IPS DF 6.9 (cell line): ENCODE measurements at regions not wholly inside any gene's neighbourhood (a gene's known extent, or its start where the extent isn't known, plus 50 kb on each side); places are given as distances from the start of the nearest gene placed in this dataset.

ENCODE experiments used
- DNase-seq: peaks from one replicate; pipeline ENCODE4 v3.0.0-alpha.2; 2013; ENCODE audit warnings: low read depth, low spot score
- H3K27ac ChIP-seq: one replicate; pipeline ENCODE4 v1.5.1; 2013; ENCODE audit warnings: low read length, control low read depth
- H3K27me3 ChIP-seq: 2 replicates; pipeline ENCODE4 v1.6.1; 2013; ENCODE audit warnings: mild to moderate bottlenecking, low read length; ENCODE audit not compliant: control insufficient read depth, insufficient read depth
- H3K36me3 ChIP-seq: 2 replicates; pipeline ENCODE4 v1.6.1; 2013; ENCODE audit warnings: low read length; ENCODE audit not compliant: control insufficient read depth, insufficient read depth
- H3K4me1 ChIP-seq: 2 replicates; pipeline ENCODE4 v1.6.1; 2013; ENCODE audit warnings: low read length; ENCODE audit not compliant: control insufficient read depth, insufficient read depth
- H3K4me3 ChIP-seq: 2 replicates; pipeline ENCODE4 v1.5.1; 2013; ENCODE audit warnings: mild to moderate bottlenecking, low read length
- H3K9me3 ChIP-seq: 2 replicates; pipeline ENCODE4 v1.6.1; 2013; ENCODE audit warnings: low read length, inconsistent platforms; ENCODE audit not compliant: control insufficient read depth, insufficient read depth
- WGBS: extraction: QIAGEN DNeasy Blood & Tissue Kit; methylation state at CpG from one replicate; pipeline ENCODE4 v1.1.7; 2013; ENCODE audit warnings: mixed read lengths, missing lambda C conversion rate; ENCODE audit not compliant: insufficient read length, insufficient coverage; 5-methylcytosine and 5-hydroxymethylcytosine counted together

DNA sequence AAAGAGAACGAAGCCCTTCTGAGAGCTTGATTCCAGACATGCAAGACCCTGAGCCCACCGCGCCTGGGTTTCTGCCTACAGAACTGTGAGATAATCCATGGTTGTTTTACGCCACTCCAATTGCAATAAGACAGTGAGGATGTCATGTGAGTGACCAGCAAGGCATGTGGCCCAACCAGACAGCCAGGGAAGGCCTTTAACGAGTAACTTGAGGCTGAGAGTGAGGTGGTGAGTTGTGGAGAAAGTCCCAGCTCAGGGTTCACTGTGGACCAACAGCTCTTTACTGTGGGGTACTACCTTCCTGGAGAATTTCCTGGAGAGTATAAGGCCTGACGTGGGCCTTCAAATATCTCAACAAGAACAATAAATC lies 153.9 kb downstream of the ETS2 start:
- DNase-seq, result no peak
- Histone ChIP-seq H3K4me3 (no peak overlapping the region), H3K27me3 (no peaks in the 10 kb centered on the region), H3K36me3 (no peaks in the 10 kb centered on the region), H3K9me3 (no peaks in the 10 kb centered on the region), H3K4me1 (no peaks in the 10 kb centered on the region; the same call in 1 of the 2 replicates), H3K27ac (no peak overlapping the region)
- no CpG with 5 or more reads among the region's 6 CpGs for WGBS

DNA sequence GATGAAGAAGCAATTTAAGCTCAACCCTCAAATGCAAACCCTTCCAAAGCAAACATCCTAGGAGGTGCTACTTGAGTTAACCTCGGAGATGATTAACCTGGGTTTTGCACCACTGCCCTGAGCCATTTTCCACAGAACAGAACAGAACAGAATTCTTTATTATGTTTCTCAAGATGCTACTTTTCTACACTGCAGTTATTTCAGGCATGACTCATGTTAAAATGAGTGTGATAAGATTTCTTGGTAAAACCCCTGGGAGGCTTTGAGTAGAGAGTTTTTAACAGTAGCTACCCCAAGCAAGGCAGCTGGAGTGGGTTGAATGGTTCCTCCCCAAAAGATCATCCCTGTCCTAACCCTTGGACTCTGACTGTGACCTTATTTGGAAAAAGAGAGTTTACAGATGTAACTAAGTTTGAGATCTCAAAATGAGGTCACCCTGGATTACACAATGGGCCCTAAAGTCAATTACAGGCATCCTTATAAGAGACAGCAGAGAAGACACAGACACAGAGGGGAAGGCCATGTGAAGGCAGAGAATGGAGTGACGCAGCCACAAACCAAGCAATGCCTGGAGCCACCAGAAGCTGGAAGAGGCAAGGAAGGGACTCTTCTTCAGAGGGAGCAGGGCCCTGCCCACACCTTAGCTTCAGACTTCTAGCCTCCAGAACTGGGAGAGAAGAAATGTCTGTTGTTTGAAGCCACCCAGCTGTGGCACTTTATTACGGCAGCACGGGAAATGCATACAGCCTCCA lies 153.4 kb downstream of the ETS2 start:
- H3K36me3 ChIP-seq, result no peaks in the 10 kb centered on the region
- no peaks in the 10 kb centered on the region for H3K9me3 ChIP-seq
- no peak for DNase-seq
- H3K4me3 ChIP-seq, result no peak overlapping the region
- no CpG with 5 or more reads among the region's 4 CpGs for WGBS
- H3K27me3 ChIP-seq, result no peaks in the 10 kb centered on the region
- no peaks in the 10 kb centered on the region; the same call in 1 of the 2 replicates for H3K4me1 ChIP-seq
- no peak overlapping the region for H3K27ac ChIP-seq

DNA sequence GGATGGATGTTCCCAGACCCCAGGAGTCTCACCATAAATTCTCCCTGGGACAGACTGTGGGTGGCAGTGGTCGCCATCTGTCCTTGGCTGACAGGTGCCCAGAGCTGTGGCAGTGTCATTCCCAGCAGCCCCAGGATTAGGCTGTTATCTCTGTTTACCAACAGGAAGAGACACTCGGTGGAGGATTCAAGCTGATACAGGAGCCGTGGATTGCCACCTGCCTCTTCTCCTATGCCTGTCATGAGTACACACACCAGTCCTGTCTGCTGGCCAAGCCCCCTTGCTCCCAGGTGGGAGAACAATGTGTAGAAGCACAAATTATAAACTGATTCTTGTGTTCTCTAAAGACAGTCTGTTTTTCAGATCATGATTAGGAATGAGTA lies 152.6 kb downstream of the ETS2 start:
- H3K4me1 ChIP-seq, result no peaks in the 10 kb centered on the region; the same call in 1 of the 2 replicates
- WGBS, result no CpG with 5 or more reads among the region's 3 CpGs
- no peak for DNase-seq
- H3K27me3 ChIP-seq, result no peaks in the 10 kb centered on the region
- no peak overlapping the region for H3K27ac ChIP-seq
- no peaks in the 10 kb centered on the region for H3K9me3 ChIP-seq
- H3K4me3 ChIP-seq, result no peak overlapping the region
- H3K36me3 ChIP-seq, result no peaks in the 10 kb centered on the region

DNA sequence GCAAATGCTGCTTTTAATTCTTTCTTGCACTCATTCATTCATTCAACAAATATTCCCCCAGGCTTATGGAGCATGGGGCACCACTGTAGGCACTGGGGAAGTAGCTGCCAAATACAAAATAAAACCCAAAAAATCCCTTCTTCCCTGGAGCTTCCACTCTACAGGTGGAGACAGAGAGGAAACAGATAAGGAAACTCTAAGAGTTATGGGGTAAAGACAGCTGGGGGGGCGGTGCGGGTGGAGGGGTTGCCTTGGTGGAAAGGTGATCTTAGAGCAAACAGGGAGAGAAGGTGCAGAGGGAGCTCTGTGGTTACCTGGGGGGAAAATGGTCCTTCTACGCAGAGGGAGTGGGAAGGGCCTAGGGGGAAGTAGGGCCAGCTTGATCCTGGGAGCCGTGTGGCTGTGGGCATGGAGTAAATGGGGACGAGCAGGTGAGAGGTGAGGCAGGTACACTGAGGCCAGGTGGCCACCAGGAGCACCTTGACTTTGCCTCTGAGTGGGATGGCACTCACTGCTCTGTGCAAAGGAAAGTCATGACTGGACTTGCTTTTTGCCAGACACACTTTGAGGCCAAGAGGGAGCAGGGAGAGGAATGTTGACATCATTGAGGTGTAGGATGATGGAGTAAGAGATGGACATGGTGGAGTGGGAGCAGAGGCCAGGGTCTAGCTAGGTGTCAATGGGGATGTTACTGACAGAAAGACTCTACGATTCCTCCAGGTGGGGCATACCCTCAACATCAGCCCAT lies 152.0 kb downstream of the ETS2 start:
- no peaks in the 10 kb centered on the region for H3K27me3 ChIP-seq
- DNase-seq, result no peak
- H3K4me1 ChIP-seq, result no peaks in the 10 kb centered on the region; the same call in 1 of the 2 replicates
- no CpG with 5 or more reads among the region's 6 CpGs for WGBS
- H3K4me3 ChIP-seq, result no peak overlapping the region
- no peaks in the 10 kb centered on the region for H3K36me3 ChIP-seq
- H3K9me3 ChIP-seq, result no peaks in the 10 kb centered on the region
- H3K27ac ChIP-seq, result no peak overlapping the region

DNA sequence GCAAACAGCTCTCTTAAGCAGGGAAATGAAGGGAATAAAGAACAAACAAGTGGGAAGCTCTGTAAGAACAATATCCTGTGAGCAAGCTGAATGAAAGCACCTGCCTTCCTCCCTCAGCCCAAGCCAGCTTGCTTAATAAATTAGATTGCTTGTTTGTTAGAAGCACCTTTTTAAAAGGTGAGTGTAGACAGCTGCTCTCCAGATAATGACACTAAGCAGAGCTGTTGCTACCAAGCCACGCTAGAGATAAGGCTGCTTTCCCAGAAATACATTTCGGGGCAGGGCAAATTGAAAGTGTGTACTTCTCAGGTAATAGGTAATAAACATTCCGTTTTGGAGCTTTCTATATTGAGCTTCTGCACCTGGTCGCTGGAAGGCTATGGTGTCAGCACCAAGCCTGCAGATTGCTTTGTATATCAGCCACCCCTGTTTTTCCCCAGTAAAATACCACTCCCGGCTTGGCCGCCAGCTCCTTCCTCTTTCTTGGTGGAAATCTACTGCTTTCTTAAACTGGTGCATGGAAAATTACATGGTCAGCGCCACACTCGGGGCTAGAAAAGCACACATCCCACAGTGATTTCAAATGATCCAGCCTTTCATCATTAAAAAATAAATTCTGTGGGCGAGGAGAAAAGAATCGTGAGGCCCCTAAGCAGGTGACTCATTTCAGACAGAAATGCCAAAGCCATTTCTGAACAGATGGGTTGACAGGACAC lies 151.3 kb downstream of the ETS2 start:
- Histone ChIP-seq H3K9me3 (no peaks in the 10 kb centered on the region), H3K36me3 (no peaks in the 10 kb centered on the region), H3K4me1 (no peaks in the 10 kb centered on the region; the same call in 1 of the 2 replicates), H3K4me3 (no peak overlapping the region), H3K27me3 (no peaks in the 10 kb centered on the region), H3K27ac (no peak overlapping the region)
- WGBS, result no CpG with 5 or more reads among the region's 10 CpGs
- no peak for DNase-seq

DNA sequence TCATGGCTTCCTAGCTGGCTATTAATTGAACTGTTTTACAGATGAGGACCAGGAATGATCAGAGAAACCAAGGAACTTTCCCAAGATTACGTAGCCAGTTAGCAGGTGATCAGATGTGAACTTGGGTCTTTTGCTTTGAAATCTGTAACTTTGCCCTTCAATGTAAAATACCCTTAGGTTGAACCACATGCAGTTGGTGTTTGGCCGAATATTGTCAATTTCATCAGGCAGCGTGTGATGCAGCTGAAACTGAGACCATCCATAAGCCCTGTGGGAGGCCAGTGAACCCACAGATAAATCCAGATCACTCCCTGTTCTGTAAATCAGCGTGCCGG lies 150.8 kb downstream of the ETS2 start:
- WGBS, result no CpG with 5 or more reads among the region's 5 CpGs
- H3K27me3 ChIP-seq, result no peaks in the 10 kb centered on the region
- H3K27ac ChIP-seq, result no peak overlapping the region
- H3K36me3 ChIP-seq, result no peaks in the 10 kb centered on the region
- no peaks in the 10 kb centered on the region; the same call in 1 of the 2 replicates for H3K4me1 ChIP-seq
- DNase-seq, result no peak
- H3K9me3 ChIP-seq, result no peaks in the 10 kb centered on the region
- H3K4me3 ChIP-seq, result no peak overlapping the region

DNA sequence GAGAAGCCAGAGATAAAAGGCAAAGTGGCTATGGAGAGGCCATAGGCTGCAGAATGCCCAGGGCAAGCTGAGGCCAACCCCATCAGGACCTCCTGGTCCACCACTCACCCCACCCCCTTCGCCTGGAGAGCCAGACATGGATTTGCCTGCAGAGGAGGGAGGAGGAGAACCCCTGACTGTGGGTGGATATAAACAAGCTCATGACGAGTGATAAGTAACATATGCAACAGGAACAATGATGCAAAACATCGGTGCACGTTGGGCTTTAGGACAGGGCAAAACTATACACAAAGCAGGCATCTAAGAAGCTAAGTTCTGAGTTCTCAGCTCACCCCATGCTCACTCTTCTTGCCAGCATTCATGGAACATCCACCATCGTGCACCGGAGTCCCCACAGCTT lies 150.3 kb downstream of the ETS2 start:
- Histone ChIP-seq H3K27ac (no peak overlapping the region), H3K27me3 (no peaks in the 10 kb centered on the region), H3K4me3 (no peak overlapping the region), H3K36me3 (no peaks in the 10 kb centered on the region), H3K4me1 (no peaks in the 10 kb centered on the region; the same call in 1 of the 2 replicates), H3K9me3 (no peaks in the 10 kb centered on the region)
- WGBS, result no CpG with 5 or more reads among the region's 6 CpGs
- no peak for DNase-seq

DNA sequence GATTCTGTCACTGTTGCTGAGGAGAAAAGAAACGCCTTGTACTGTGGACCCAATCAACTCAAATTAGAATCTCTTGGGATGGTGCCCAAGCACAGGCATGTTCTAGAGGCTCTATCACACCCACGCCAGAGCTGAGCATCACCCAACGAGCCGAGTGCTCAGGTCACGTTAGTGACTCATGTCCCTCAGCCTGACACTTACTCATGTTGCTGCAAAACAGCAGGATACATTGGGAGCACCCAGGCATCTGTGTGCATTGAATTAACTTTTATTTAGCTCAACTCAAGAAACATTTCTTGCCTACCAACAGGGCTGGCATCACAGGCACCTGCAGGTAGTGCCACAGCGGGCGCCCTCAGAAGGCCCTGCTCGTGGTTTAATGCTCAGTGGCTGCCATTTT lies 149.8 kb downstream of the ETS2 start:
- WGBS, result no CpG with 5 or more reads among the region's 8 CpGs

DNA sequence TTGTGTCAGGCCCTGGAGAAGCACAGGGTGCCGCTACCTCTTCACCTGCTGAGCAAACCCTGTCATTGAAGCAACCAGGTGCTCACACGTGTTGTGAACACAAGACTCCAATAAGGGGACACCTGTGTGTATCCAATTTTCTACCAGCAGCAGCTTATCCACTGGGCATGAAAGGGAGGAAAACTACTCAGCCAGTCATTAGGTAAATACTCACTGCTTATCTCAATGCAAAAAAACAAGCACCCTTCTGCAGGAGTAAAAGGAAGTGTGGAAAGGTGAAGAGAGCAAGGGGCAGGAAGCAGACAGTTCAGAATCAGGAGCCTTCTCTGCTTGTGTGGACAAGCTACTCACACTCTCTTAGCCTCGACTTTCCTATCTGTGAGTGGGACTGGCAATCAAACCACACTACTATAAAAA lies 148.9 kb downstream of the ETS2 start:
- no CpG with 5 or more reads among the region's 3 CpGs for WGBS
- Histone ChIP-seq H3K36me3 (no peaks in the 10 kb centered on the region), H3K9me3 (no peaks in the 10 kb centered on the region), H3K4me3 (no peak overlapping the region), H3K27ac (no peak overlapping the region), H3K4me1 (no peaks in the 10 kb centered on the region; the same call in 1 of the 2 replicates), H3K27me3 (no peaks in the 10 kb centered on the region)
- no peak for DNase-seq

More for the DNA sequence above, 149.8 kb downstream of the ETS2 start:
- H3K9me3 ChIP-seq, result no peaks in the 10 kb centered on the region
- H3K4me1 ChIP-seq, result no peaks in the 10 kb centered on the region; the same call in 1 of the 2 replicates
- H3K36me3 ChIP-seq, result no peaks in the 10 kb centered on the region
- no peak overlapping the region for H3K4me3 ChIP-seq
- H3K27ac ChIP-seq, result no peak overlapping the region
- DNase-seq, result no peak
- H3K27me3 ChIP-seq, result no peaks in the 10 kb centered on the region

DNA sequence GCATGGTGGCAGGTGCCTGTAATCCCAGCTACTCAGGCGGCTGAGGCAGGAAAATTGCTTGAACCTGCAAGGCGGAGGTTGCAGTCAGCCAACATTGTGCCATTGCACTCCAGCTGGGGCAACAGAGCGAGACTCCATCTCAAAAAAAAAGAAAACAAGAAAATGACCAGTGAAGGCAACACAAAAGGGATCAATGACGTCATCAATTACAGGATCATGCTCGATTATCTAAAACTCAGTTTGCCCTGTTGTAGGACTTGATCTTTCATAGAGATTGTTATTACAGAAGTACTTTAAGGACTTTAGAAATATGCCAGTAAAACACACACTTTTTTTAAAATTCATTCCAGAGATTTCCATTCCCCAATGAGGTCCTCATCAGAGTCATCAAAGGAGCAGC lies 147.8 kb downstream of the ETS2 start:
- no peak overlapping the region for H3K27ac ChIP-seq
- DNase-seq, result no peak
- H3K9me3 ChIP-seq, result no peaks in the 10 kb centered on the region
- H3K4me3 ChIP-seq, result no peak overlapping the region
- no peaks in the 10 kb centered on the region for H3K27me3 ChIP-seq
- WGBS, result no CpG with 5 or more reads among the region's 5 CpGs
- H3K4me1 ChIP-seq, result no peaks in the 10 kb centered on the region; the same call in 1 of the 2 replicates
- no peaks in the 10 kb centered on the region for H3K36me3 ChIP-seq
